DMS153 (cell line): ENCODE measurements at regions not wholly inside any gene's neighbourhood (a gene's known extent, or its start where the extent isn't known, plus 50 kb on each side); places are given as distances from the start of the nearest gene placed in this dataset.

Source experiments
- DNase-seq: peaks from one replicate; lab custom pipeline; 2025; lab: John Stamatoyannopoulos, UW

- no peak for DNase-seq
Measured at GRCh38 chr18:53754154-53754553, 470.3 kb downstream of the MBD2 start.

- no peak for DNase-seq
Measured at GRCh38 chr18:53753601-53754000, 470.9 kb downstream of the MBD2 start.

GRCh38 chr18:53752781-53753367 lies 471.6 kb downstream of the MBD2 start:
- DNase-seq: no peak

GRCh38 chr18:53749766-53750165 lies 474.7 kb downstream of the MBD2 start:
- DNase-seq: no peak

- no peak for DNase-seq
Measured at GRCh38 chr18:53747663-53748160, 476.8 kb downstream of the MBD2 start.

GRCh38 chr18:53747210-53747609 lies 477.3 kb downstream of the MBD2 start:
- DNase-seq: no peak

GRCh38 chr18:53745986-53746385 lies 478.5 kb downstream of the MBD2 start:
- no peak for DNase-seq

GRCh38 chr18:53745224-53745967 lies 479.1 kb downstream of the MBD2 start:
- DNase-seq: no peak

GRCh38 chr18:53739700-53740099 lies 484.8 kb downstream of the MBD2 start:
- DNase-seq: no peak

GRCh38 chr18:53735526-53735925 lies 488.9 kb downstream of the MBD2 start:
- DNase-seq: no peak

- DNase-seq: no peak
Measured at GRCh38 chr18:53715243-53715853, 509.1 kb downstream of the MBD2 start.

- no peak for DNase-seq
Measured at GRCh38 chr18:53710080-53710479, 514.4 kb downstream of the MBD2 start.

GRCh38 chr18:53702480-53702879 lies 522.0 kb downstream of the MBD2 start:
- no peak for DNase-seq

- DNase-seq: peak; percentile 4
Measured at GRCh38 chr18:53701697-53702096, 522.8 kb downstream of the MBD2 start.

- DNase-seq: peak; percentile 50
Measured at GRCh38 chr18:53698907-53699306, 525.6 kb downstream of the MBD2 start.

GRCh38 chr18:53689886-53690285 lies 534.6 kb downstream of the MBD2 start:
- DNase-seq: no peak

- no peak for DNase-seq
Measured at GRCh38 chr18:53686965-53687364, 537.5 kb downstream of the MBD2 start.

GRCh38 chr18:53682796-53683195 lies 541.7 kb downstream of the MBD2 start:
- DNase-seq: no peak

GRCh38 chr18:53677480-53677879 lies 547.0 kb downstream of the MBD2 start:
- no peak for DNase-seq

GRCh38 chr18:53665701-53666100 lies 558.8 kb downstream of the MBD2 start:
- no peak for DNase-seq

GRCh38 chr18:53664575-53664974 lies 559.9 kb downstream of the MBD2 start:
- no peak for DNase-seq

- no peak for DNase-seq
Measured at GRCh38 chr18:53660306-53660705, 564.2 kb downstream of the MBD2 start.

- no peak for DNase-seq
Measured at GRCh38 chr18:53657257-53657656, 567.2 kb downstream of the MBD2 start.
